GM21447 (cell line): ENCODE measurements at regions not wholly inside any gene's neighbourhood (a gene's known extent, or its start where the extent isn't known, plus 50 kb on each side); places are given as distances from the start of the nearest gene placed in this dataset.

Experiments
- ATAC-seq: cut with Tn5 transposase; IDR thresholded peaks from one replicate; pipeline ENCODE4 v1.9.1; 2021; ENCODE audit not compliant: unreplicated experiment

DNA sequence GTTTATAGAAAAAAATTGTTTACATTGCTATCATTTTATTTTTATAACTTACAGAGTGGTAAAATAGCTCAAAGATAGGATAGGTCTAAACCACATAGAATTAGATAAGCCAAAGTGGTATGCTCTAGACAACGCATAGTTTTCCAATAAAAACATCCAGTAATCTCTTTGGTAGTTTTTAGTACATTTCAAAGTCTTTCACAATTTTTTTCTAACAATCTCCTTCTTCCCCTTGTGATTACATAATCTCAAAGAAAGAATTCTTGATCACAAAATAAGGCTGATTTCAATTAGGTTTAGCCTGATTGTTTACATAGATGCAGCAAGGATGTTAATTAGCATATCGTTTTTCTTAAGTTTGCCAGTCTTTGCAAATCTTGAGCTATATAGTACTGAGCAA lies 460.0 kb downstream of the FUT8 start:
- ATAC-seq = no peak

DNA sequence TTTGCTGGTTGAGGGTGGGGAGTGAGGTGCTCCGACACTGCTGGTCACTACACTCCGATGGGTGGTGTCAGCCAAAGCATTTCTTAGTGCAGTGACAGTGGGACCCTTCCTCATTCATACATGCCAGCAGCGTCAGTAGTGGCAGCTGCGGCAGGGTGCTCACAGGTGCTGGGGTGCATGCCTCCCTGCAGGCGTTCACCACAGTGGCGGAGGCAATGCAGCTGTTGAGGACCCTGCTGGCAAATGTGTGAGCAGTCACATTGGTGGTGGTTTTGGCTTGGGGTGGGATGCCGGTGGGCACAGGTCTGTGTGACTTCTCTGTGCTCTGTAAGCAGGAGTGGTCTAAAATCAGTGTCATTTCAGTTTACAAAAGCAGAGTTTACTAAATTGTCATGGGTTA lies 464.6 kb downstream of the FUT8 start:
- no peak for ATAC-seq

DNA sequence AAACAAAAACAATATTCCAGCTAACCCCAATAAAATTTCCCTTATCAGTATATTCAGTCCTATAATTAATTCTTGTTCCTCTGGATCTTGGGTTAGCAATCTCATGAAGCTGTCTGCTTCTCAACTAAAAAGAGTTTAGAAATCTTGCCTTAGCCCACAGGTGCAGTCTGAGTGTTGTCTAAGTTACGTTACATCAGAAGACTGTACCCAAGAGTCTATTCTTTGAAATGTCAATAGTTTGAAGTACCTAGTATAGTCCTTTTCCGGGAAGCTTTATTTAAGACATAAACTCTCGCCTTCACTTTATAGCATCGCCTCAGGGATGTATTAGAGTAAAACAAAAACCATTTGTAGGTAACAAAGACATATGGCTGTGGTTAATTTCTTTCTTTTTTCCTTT lies 465.1 kb downstream of the FUT8 start:
- no peak for ATAC-seq

- no peak for ATAC-seq
These were observed 466.1 kb downstream of the FUT8 start for GRCh38 chr14:65878586-65878985.

DNA sequence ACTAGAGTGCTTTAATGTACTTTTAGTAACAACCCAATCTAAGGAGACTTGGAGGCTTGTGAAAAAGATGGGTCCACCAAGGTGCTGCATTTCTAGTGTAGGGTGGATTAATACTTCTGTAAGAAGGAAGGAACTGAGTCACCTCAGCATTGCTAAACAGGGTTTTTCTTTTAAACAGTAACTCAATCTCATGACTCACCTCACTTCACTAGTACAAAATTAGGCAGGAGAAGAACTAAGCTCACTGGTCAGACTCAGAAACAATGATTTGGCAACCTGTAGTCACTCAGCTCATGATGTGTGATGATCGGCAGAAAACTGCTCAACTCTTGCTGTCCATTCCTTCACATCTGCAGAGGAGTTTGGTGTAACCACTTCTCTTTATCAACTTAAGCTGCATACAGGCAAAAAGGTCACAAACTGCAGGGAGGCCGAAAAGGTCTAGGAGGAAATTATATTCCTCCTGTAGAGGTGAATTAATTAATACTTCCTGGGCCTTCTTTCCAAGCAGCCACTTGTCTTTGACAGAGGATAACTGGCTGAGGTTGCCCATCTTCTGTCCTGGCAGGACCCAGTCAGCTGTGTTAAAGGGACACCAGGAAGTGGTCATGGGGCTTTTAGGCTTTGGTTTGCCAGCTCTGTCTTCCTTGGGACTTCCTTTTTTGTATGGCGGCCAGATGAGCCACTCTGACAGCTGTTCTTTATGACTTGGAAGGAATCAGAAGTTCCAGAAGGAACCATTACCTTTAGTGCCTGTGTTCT lies 466.9 kb downstream of the FUT8 start:
- no peak for ATAC-seq

DNA sequence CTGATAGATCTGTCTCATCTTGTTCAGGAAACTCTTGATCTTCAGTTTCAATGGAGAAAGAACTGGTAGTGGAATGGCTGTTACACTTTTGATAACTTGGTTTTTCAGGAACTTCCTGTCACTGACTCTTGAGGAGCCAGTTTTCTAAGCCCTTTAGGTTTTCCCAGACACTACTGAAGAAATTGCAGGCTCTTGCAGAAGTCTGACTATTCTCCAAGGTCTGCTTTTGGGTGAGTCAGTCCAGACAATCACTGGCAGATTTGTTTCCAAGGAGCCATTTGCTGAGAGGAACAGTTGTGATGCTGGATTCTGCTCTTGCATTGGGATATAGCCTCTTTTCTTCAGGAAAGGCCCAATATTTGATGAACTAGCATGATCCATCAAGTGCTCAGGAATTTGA lies 468.0 kb downstream of the FUT8 start:
- ATAC-seq = no peak

GRCh38 chr14:65881642-65882041 lies 469.1 kb downstream of the FUT8 start:
- no peak for ATAC-seq

DNA sequence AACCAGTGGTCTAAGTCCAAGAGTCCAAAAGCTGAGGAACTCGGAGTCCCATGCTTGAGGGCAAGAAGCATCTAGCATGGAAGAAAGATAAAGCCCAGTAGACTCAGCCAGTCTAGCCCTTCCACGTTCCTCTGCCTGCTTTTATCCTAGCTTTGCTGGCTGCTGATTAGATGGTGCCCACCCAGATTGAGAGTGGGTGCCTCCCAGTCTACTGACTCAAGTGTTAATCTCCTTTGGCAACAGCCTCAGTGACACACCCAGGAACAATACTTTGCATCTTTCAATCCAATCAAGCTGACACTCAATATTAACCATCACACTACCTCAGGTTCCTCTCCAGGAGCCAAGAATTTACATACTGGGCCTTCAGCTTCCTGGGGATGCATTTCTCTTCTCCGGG lies 476.1 kb downstream of the FUT8 start:
- ATAC-seq = no peak

GRCh38 chr14:65892315-65892714 lies 479.8 kb downstream of the FUT8 start:
- ATAC-seq = no peak

DNA sequence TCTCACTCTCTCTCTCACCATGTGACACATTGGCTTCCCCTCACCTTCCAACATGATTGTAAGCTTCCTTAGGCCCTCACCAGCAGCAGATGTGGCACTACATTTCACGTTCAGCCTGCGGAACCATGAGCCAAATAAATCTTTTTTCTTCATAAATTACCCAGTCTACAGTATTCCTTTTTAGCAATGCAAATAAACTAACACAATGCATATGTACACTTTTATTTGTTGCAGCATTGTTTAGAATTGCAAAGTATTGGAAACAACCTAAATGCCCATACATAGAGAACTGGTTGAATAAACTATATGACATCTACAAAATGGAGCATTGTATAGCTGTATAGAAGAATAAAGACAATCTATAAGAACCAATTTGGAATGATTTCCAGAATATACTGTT lies 487.6 kb downstream of the FUT8 start:
- ATAC-seq = no peak

DNA sequence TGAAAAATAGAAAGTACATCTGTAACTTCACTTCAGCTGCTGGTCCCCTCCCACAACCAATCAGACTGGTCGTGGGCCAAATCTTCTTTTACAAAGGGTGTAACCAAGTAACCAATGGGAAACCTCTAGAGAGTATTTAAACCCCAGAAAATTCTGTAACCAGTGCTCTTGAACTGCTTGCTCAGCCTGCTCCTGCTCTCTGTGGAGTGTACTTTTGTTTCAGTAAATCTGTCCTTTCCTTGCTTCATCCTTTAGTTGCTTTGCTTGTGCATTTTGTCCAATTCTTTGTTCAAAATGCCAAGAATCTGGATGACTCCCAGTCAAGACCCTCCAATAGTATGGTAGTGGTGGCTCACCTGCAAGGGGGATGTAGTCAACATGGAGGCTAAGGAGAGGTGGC lies 489.1 kb downstream of the FUT8 start:
- ATAC-seq = no peak

- ATAC-seq = no peak
These were observed 492.5 kb downstream of the FUT8 start for GRCh38 chr14:65904988-65905387.

DNA sequence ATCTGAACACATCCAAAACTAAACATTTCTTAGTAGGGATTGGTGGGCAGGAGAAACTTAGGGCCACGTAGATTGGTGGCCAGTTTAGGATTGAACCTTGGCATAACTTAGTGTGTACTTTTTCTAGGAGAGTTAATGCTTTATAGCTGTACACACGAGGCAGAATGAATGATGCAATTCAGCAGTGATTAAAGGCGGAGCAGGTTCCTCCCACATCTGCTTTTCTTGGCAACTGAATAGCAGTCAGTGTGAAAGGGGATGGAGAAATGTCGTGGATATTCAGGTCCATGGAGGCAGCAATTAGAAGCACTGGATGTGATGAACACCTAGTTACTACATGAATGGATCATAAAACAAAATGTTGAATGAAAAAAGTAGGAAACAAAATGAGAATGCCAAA lies 493.8 kb downstream of the FUT8 start:
- no peak for ATAC-seq

DNA sequence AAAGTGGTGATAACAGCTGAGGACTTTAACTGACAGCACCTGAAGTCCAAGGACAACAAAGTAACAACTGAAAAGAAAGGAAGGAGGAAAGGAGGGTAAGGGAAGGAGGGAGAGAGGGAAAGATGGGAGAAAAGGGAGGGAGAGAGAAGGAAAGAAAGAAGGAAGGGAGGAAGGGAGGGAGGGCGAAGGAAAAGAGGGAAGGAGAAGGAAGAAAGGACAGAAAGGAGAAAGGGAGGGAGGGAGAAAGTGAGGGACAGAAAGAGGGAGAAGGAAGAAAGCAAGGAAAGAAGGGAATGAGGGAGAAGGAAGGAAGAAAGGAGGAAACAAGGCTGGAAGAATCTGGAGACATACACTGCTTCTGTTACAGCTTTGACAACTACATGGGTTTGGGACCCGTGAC lies 494.4 kb downstream of the FUT8 start:
- ATAC-seq = no peak

DNA sequence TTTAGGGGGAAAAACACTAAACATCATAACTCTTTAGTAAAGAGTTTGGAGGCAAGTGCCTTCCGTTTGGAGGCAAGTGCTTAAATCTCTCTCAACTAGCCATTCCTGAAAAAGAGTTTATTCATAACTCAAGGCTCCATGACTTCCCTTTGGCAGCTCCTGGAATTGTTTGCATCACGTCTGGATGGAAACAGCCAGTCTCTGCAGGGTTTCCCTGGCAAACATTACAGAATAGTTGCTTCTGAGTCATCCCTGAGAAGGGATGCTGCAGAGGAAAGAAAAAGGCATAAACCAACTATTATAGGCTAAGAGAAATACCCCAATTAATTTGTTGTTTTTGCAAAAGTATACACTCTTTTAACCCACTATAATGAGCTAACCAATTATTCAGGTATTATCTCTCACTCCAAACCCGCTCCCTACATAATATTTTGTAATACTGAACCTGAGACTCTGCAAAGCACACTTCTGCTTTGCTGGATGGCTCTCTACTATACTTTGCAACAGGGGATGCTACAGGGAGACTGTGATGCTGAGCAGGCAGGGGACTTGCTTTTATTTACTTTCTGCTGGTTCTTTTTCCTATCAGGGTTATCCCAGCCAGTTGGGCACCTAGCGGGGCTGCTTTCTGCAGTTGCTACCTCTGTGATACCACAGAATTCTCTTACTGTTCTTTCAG lies 497.7 kb downstream of the FUT8 start:
- no peak for ATAC-seq

DNA sequence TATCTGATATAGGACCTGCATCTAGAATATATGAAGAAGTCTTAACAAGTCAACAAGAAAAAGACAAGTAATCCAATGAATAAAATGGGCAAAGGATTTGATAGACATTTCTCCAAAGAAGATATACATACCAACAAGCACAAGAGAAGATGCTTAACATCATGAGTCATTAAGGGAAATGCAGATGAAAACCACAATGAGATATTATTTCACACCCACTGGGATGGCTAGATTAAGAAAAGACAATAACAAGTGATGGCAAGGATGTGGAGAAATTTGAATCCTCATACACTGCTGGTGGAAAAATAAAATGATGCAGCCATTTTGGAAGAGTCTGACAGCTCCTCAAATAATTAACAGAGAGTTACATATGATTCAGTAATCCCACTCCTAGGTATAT lies 502.6 kb downstream of the FUT8 start:
- no peak for ATAC-seq

- no peak for ATAC-seq
These were observed 503.5 kb downstream of the FUT8 start for GRCh38 chr14:65916055-65916454.

DNA sequence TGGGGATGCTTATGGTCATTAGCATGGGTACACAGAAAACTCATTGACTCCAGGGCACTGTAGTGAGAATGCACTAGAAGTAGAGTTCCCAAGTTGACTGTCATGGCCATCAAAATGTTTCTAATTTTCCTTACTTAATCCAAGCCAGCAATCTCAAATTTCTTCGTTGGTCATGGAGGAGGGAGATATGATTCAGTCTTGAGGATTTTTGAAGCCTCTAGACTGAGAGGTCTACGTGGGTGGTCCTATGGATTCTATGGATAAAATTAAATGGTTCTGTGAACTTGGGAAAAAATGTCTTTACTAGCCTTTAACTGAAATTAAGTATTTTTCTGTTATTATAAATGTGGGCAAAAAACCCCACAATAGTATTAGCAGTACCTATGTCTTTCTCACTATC lies 508.5 kb downstream of the FUT8 start:
- no peak for ATAC-seq

DNA sequence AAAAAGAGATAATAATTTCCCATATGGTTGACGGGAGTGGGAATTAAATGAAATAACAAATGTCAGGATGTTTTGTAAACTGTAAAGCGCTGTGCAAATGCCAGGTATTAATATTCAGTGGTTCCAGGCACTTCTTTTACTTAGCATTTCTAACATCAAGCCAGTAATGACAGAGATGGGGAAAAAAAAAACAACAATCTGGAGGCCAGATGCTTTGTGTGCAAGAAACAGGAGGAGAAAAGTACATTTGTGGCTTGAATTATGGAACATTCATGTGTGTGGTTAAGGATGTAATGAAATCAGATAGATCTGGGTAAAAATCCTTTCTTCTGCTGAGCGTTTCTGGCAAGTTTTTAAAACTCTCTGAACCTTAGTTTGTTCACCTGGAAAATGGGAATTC lies 509.6 kb downstream of the FUT8 start:
- ATAC-seq = no peak

GRCh38 chr14:65926504-65926903 lies 514.0 kb downstream of the FUT8 start:
- no peak for ATAC-seq

GRCh38 chr14:65926935-65927700 lies 514.6 kb downstream of the FUT8 start:
- ATAC-seq = no peak

- ATAC-seq = no peak
These were observed 515.4 kb downstream of the FUT8 start for GRCh38 chr14:65927931-65928356.
